Naive thymus-derived CD4-positive, alpha-beta T cell (primary cell): ENCODE measurements at regions not wholly inside any gene's neighbourhood (a gene's known extent, or its start where the extent isn't known, plus 50 kb on each side); places are given as distances from the start of the nearest gene placed in this dataset.

Experiments
- ATAC-seq: fragments of 150-1000 bp; cut with Tn5 transposase; 2 replicates; pipeline ENCODE4 v1.10.0; 2021; ENCODE audit warnings: mild to moderate bottlenecking, moderate library complexity
- CTCF ChIA-PET: fragments of 350-600 bp; sonication (Branson Sonifier 250); formaldehyde crosslinking; loops from one replicate; lab custom pipeline; 2021; ENCODE audit warnings: antibody characterized with exemption; lab: Charles Lee
- POLR2A ChIA-PET: fragments of 350-600 bp; sonication (Branson Sonifier 250); formaldehyde crosslinking; loops from one replicate; lab custom pipeline; 2021; ENCODE audit warnings: antibody characterized with exemption, inconsistent platforms; lab: Charles Lee
- DNase-seq, 9 donors: peaks; one replicate each; pipeline versions ENCODE4 v3.0.0 to v3.0.0-alpha.2; 2020 to 2022; ENCODE audit warnings: mixed read lengths in 1 of 9
- H3K27ac ChIP-seq: one replicate; pipeline ENCODE4 v1.7.0; 2013; ENCODE audit warnings: mild to moderate bottlenecking, low read depth, low read length, moderate library complexity
- H3K27me3 ChIP-seq, 2 donors: one replicate each; pipeline ENCODE4 v1.7.0; 2013; ENCODE audit warnings: low read length in 2 of 2, mild to moderate bottlenecking in 2 of 2, moderate library complexity in 2 of 2; ENCODE audit not compliant: control insufficient read depth in 2 of 2, insufficient read depth in 2 of 2
- H3K36me3 ChIP-seq, 3 experiments: 1 replicate in 2 of 3; 2 replicates in 1 of 3; pipeline ENCODE4 v1.7.0; 2013; ENCODE audit warnings: low read length in 3 of 3, mild to moderate bottlenecking in 3 of 3, moderate library complexity in 1 of 3; ENCODE audit not compliant: insufficient read depth in 3 of 3, control insufficient read depth in 2 of 3
- H3K4me1 ChIP-seq, 2 donors: one replicate each; pipeline ENCODE4 v1.7.0; 2013; ENCODE audit warnings: low read length in 2 of 2, mild to moderate bottlenecking in 2 of 2, moderate library complexity in 1 of 2; ENCODE audit not compliant: control insufficient read depth in 2 of 2, insufficient read depth in 2 of 2
- H3K4me3 ChIP-seq: 2 replicates; pipeline ENCODE4 v1.7.0; 2013; ENCODE audit warnings: mild to moderate bottlenecking, low read length
- H3K9me3 ChIP-seq, 3 experiments: 1 replicate in 2 of 3; 2 replicates in 1 of 3; pipeline ENCODE4 v1.7.0; 2013; ENCODE audit warnings: low read length in 3 of 3; ENCODE audit not compliant: control insufficient read depth in 2 of 3
- H3K27ac Mint-ChIP-seq, 9 donors: one replicate each; pipeline ENCODE4 v1.8.0; 2020 to 2022; ENCODE audit warnings: mixed read lengths in 9 of 9, mild to moderate bottlenecking in 8 of 9, moderate library complexity in 5 of 9, inconsistent platforms in 2 of 9
- H3K27me3 Mint-ChIP-seq, 5 donors: one replicate each; pipeline ENCODE4 v1.8.0; 2021 to 2022; ENCODE audit warnings: mixed read lengths in 5 of 5, mild to moderate bottlenecking in 1 of 5
- H3K36me3 Mint-ChIP-seq, 5 donors: one replicate each; pipeline ENCODE4 v1.8.0; 2020 to 2022; ENCODE audit warnings: mixed read lengths in 5 of 5, mild to moderate bottlenecking in 3 of 5, inconsistent platforms in 1 of 5
- H3K4me1 Mint-ChIP-seq, 7 donors: one replicate each; pipeline ENCODE4 v1.8.0; 2020 to 2022; ENCODE audit warnings: mixed read lengths in 7 of 7, mild to moderate bottlenecking in 3 of 7, inconsistent platforms in 1 of 7
- H3K4me3 Mint-ChIP-seq, 10 donors: one replicate each; pipeline ENCODE4 v1.8.0; 2020 to 2022; ENCODE audit warnings: mild to moderate bottlenecking in 10 of 10, mixed read lengths in 10 of 10, moderate library complexity in 6 of 10, inconsistent platforms in 2 of 10
- H3K9me3 Mint-ChIP-seq, 11 donors: one replicate each; pipeline ENCODE4 v1.8.0; 2020 to 2022; ENCODE audit warnings: mixed read lengths in 11 of 11, mild to moderate bottlenecking in 4 of 11, inconsistent platforms in 1 of 11, moderate library complexity in 1 of 11
- intact Hi-C, 2 donors: fragments of 100-400 bp; cut with micrococcal nuclease; formaldehyde crosslinking; loops; one replicate each; pipeline ENCODE4 v1.15.1; 2023

- Histone ChIP-seq H3K27ac (no peak overlapping the region), H3K27me3 (no peaks in the 10 kb centered on the region), H3K9me3 (no peaks in the 10 kb centered on the region), H3K4me3 (no peak overlapping the region), H3K4me1 (no peaks in the 10 kb centered on the region), H3K36me3 (no peaks in the 10 kb centered on the region)
- ChIA-PET CTCF (no interaction called here), POLR2A (no interaction called here)
- no peak overlapping the region for H3K4me3 Mint-ChIP-seq
- no peaks in the 10 kb centered on the region for H3K36me3 Mint-ChIP-seq
- peaks cover 0 to 11% (median 3%) of the 10 kb centered on the region in 11 donors for H3K9me3 Mint-ChIP-seq
- intact Hi-C loops, result no loop called here
- no peak for ATAC-seq
- DNase-seq, result no peak
- H3K4me1 Mint-ChIP-seq, result no peaks in the 10 kb centered on the region
- H3K27me3 Mint-ChIP-seq, result peaks cover 0 to 8% (median 0%) of the 10 kb centered on the region in 5 donors
- no peak overlapping the region for H3K27ac Mint-ChIP-seq
Measured at GRCh38 chr1:56050911-56051310, 528.5 kb downstream of the PLPP3 start.

- POLR2A ChIA-PET, result no interaction called here
- no peaks in the 10 kb centered on the region for H3K4me1 ChIP-seq
- DNase-seq (no peak), ATAC-seq (no peak)
- Mint-ChIP-seq H3K9me3 (peaks cover 0 to 5% (median 3%) of the 10 kb centered on the region in 11 donors), H3K36me3 (no peaks in the 10 kb centered on the region), H3K27me3 (peaks cover 0 to 4% (median 0%) of the 10 kb centered on the region in 5 donors), H3K27ac (no peak overlapping the region), H3K4me3 (no peak overlapping the region), H3K4me1 (no peaks in the 10 kb centered on the region)
- no peaks in the 10 kb centered on the region for H3K36me3 ChIP-seq
- no peaks in the 10 kb centered on the region for H3K27me3 ChIP-seq
- H3K27ac ChIP-seq, result no peak overlapping the region
- no peak overlapping the region for H3K4me3 ChIP-seq
- no peaks in the 10 kb centered on the region for H3K9me3 ChIP-seq
- CTCF ChIA-PET, result no interaction called here
- intact Hi-C loops, result no loop called here
Measured at GRCh38 chr1:56045477-56045876, 533.9 kb downstream of the PLPP3 start.

GRCh38 chr1:56045062-56045461 lies 534.3 kb downstream of the PLPP3 start:
- Histone ChIP-seq H3K36me3 (no peaks in the 10 kb centered on the region), H3K4me1 (no peaks in the 10 kb centered on the region), H3K9me3 (no peaks in the 10 kb centered on the region), H3K4me3 (no peak overlapping the region), H3K27ac (no peak overlapping the region), H3K27me3 (no peaks in the 10 kb centered on the region)
- POLR2A ChIA-PET, result no interaction called here
- ATAC-seq (no peak), DNase-seq (no peak)
- no peaks in the 10 kb centered on the region for H3K4me1 Mint-ChIP-seq
- intact Hi-C loops, result no loop called here
- H3K27ac Mint-ChIP-seq, result no peak overlapping the region
- H3K4me3 Mint-ChIP-seq, result no peak overlapping the region
- peaks cover 0 to 5% (median 0%) of the 10 kb centered on the region in 11 donors for H3K9me3 Mint-ChIP-seq
- H3K36me3 Mint-ChIP-seq, result no peaks in the 10 kb centered on the region
- H3K27me3 Mint-ChIP-seq, result peaks cover 0 to 4% (median 0%) of the 10 kb centered on the region in 5 donors
- CTCF ChIA-PET, result no interaction called here

- no peaks in the 10 kb centered on the region for H3K4me1 ChIP-seq
- H3K4me3 Mint-ChIP-seq, result no peak overlapping the region
- intact Hi-C loops, result no loop called here
Measured at GRCh38 chr1:56036479-56036878, 542.9 kb downstream of the PLPP3 start.

GRCh38 chr1:56034847-56035481 lies 544.4 kb downstream of the PLPP3 start:
- ChIA-PET CTCF (no interaction called here), POLR2A (no interaction called here)
- Histone ChIP-seq H3K4me3 (no peak overlapping the region), H3K36me3 (no peaks in the 10 kb centered on the region), H3K4me1 (no peaks in the 10 kb centered on the region), H3K9me3 (no peaks in the 10 kb centered on the region), H3K27ac (no peak overlapping the region), H3K27me3 (no peaks in the 10 kb centered on the region)
- intact Hi-C loops, result no loop called here
- peaks cover 0 to 10% (median 0%) of the 10 kb centered on the region in 5 donors for H3K27me3 Mint-ChIP-seq
- H3K4me3 Mint-ChIP-seq, result no peak overlapping the region
- H3K27ac Mint-ChIP-seq, result no peak overlapping the region
- peaks cover 0 to 9% (median 0%) of the 10 kb centered on the region in 11 donors for H3K9me3 Mint-ChIP-seq
- no peak for ATAC-seq
- no peaks in the 10 kb centered on the region for H3K4me1 Mint-ChIP-seq
- no peaks in the 10 kb centered on the region for H3K36me3 Mint-ChIP-seq
- DNase-seq, result no peak

More at GRCh38 chr1:56036479-56036878, 542.9 kb downstream of the PLPP3 start:
- Mint-ChIP-seq H3K36me3 (no peaks in the 10 kb centered on the region), H3K27ac (no peak overlapping the region), H3K9me3 (peaks cover 0 to 9% (median 0%) of the 10 kb centered on the region in 11 donors), H3K27me3 (peaks cover 0 to 7% (median 0%) of the 10 kb centered on the region in 5 donors), H3K4me1 (no peaks in the 10 kb centered on the region)
- ChIA-PET POLR2A (no interaction called here), CTCF (no interaction called here)
- Histone ChIP-seq H3K27me3 (no peaks in the 10 kb centered on the region), H3K36me3 (no peaks in the 10 kb centered on the region), H3K9me3 (no peaks in the 10 kb centered on the region), H3K27ac (no peak overlapping the region), H3K4me3 (no peak overlapping the region)
- ATAC-seq, result no peak
- no peak for DNase-seq

- H3K4me3 Mint-ChIP-seq, result no peak overlapping the region
- H3K27ac Mint-ChIP-seq, result no peak overlapping the region
- no peaks in the 10 kb centered on the region for H3K4me1 Mint-ChIP-seq
- intact Hi-C loops, result no loop called here
- H3K9me3 ChIP-seq, result no peaks in the 10 kb centered on the region
- ATAC-seq, result no peak
- no peaks in the 10 kb centered on the region for H3K36me3 ChIP-seq
- no peaks in the 10 kb centered on the region for H3K36me3 Mint-ChIP-seq
- peaks cover 0 to 9% (median 2%) of the 10 kb centered on the region in 11 donors for H3K9me3 Mint-ChIP-seq
- no peaks in the 10 kb centered on the region for H3K4me1 ChIP-seq
- H3K27ac ChIP-seq, result no peak overlapping the region
- CTCF ChIA-PET, result no interaction called here
- H3K27me3 Mint-ChIP-seq, result peaks cover 0 to 18% (median 0%) of the 10 kb centered on the region in 5 donors
- DNase-seq, result no peak
- POLR2A ChIA-PET, result no interaction called here
- H3K27me3 ChIP-seq, result no peaks in the 10 kb centered on the region
- no peak overlapping the region for H3K4me3 ChIP-seq
Measured at GRCh38 chr1:56034222-56034621, 545.1 kb downstream of the PLPP3 start.

- Histone ChIP-seq H3K27me3 (no peaks in the 10 kb centered on the region), H3K9me3 (no peaks in the 10 kb centered on the region), H3K4me1 (no peaks in the 10 kb centered on the region), H3K36me3 (no peaks in the 10 kb centered on the region), H3K27ac (no peak overlapping the region), H3K4me3 (no peak overlapping the region)
- peaks cover 0 to 8% (median 1%) of the 10 kb centered on the region in 11 donors for H3K9me3 Mint-ChIP-seq
- ATAC-seq (no peak), DNase-seq (no peak)
- ChIA-PET POLR2A (no interaction called here), CTCF (no interaction called here)
- no peak overlapping the region for H3K4me3 Mint-ChIP-seq
- intact Hi-C loops, result no loop called here
- no peaks in the 10 kb centered on the region for H3K4me1 Mint-ChIP-seq
- H3K36me3 Mint-ChIP-seq, result no peaks in the 10 kb centered on the region
- no peak overlapping the region for H3K27ac Mint-ChIP-seq
- peaks cover 0 to 17% (median 0%) of the 10 kb centered on the region in 5 donors for H3K27me3 Mint-ChIP-seq
Measured at GRCh38 chr1:56033321-56034037, 545.9 kb downstream of the PLPP3 start.
